GM21717 (cell line): ENCODE measurements at regions not wholly inside any gene's neighbourhood (a gene's known extent, or its start where the extent isn't known, plus 50 kb on each side); places are given as distances from the start of the nearest gene placed in this dataset.
"Not testable (repeated sequence)": the region's sequence is repeated elsewhere in the genome, so short reads cannot be mapped to it uniquely, and the experiment has no call there.

Experiments used
- ATAC-seq: cut with Tn5 transposase; IDR thresholded peaks from one replicate; pipeline ENCODE4 v1.9.1; 2021; ENCODE audit warnings: mild to moderate bottlenecking, moderate library complexity; ENCODE audit not compliant: unreplicated experiment

DNA sequence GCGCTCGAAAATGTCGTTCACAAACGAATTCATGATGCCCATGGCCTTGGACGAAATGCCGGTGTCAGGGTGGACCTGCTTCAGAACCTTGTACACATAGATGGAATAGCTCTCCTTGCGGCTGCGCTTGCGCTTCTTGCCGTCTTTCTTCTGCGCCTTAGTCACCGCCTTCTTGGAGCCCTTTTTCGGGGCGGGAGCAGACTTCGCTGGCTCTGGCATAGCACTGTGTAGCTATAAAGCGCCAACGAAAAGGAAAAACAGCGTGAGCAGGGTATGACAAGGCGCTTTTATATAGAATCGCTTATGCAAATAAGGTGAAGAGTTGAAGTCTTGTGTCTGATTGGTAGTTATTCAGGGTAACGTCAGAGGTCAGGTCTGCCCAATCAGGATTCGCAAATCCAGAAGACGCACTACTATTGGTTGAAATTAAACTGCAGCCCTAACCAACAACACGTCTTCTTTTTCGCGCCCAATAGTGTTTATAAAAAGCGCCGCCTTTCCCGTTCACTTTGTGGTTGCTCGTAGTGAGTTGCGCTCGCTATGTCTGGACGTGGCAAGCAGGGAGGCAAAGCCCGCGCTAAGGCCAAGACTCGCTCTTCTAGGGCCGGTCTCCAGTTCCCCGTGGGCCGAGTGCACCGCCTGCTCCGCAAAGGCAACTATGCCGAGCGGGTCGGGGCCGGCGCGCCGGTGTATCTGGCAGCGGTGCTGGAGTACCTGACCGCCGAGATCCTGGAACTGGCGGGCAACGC lies 114.8 kb upstream of the PRSS16 start:
- peak; percentile 67 for ATAC-seq

DNA sequence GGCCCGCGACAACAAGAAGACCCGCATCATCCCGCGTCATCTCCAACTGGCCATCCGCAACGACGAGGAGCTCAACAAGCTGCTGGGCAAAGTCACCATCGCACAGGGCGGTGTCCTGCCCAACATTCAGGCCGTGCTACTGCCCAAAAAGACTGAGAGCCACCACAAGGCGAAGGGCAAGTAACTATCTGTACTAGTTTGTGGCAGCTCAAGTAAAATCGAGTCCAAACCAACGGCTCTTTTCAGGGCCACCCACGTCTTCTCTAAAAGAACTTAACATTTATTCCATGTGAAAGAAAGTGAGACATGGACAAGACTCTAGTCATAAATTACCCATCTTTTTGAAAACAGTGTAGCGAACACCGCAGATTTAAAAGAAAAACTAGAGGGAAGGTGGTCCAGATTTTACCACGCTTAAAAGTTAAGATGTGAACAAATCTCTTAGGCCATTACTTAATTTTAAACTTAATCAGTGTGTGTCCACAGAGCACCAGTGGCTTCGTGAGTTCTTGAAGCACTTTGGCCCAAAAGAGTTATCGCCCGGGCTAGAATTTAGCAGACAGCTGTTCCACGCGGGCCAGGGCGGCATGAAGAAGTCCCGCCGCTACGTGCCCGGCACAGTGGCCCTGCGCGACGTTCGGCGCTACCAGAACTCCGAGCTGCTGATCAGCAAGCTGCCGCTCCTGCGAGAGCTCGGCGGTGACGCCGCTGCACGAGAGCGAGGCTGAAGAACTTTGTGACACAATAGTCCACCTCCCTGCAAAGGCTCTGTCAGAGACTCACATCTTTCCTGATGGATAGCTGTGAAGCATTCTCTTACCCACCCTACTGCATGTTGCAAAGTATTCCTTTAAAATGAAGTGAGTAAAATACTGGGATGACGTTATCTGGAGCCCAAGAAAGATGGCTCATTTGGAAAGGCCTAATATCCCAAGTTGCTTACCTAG lies 113.9 kb upstream of the PRSS16 start:
- peak; percentile 20 for ATAC-seq

DNA sequence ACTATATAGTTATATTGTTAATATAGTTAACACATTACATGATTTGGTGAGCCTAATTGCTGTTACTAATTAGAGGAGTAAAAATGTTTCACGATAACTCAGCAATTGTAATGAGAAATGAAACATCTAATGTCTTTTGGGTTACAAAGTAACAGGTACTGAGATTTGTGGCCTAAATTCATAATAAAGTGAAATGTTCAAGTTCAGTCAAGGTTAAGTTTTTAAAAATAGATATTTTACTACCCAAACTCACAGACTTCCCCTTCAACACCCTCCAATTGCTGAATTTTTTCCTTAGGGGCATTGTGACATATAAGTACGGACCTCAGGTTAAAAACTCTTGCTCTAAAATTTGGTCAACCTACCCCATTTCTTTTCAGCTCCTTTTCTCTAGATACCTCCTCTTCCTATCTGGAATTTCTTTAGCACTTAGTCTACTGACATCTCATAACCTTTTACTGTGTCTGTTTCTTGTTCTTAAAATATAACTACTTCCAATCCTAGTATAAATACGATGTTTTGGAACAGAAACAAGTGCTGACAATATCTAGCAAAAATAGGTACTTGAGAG lies 112.3 kb upstream of the PRSS16 start:
- no peak for ATAC-seq

DNA sequence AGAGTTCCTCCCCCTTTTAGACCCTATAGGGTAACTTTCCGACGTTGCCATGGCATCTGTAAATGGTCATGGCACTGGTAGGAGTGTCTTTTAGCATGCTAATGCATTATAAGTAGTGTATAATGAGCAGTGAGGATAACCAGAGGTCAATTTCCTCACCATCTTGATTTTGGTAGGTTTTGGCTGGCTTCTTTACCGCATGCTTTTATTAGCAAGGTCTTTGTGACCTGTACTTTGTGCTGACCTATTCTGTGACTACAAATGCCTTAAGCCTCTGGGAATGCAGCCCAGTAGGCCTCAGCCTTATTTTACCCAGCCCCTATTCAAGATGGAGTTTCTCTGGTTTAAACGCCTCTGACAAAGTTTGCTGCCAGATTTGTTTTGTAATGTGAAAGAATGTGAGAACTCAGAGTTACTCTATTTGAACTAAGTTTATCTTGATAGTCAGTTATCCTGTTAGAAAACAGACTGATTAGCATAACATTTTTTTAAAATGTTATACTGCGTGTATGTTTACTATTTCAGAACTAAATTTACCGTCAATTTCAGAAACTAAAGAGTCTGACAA lies 111.3 kb upstream of the PRSS16 start:
- ATAC-seq: no peak

DNA sequence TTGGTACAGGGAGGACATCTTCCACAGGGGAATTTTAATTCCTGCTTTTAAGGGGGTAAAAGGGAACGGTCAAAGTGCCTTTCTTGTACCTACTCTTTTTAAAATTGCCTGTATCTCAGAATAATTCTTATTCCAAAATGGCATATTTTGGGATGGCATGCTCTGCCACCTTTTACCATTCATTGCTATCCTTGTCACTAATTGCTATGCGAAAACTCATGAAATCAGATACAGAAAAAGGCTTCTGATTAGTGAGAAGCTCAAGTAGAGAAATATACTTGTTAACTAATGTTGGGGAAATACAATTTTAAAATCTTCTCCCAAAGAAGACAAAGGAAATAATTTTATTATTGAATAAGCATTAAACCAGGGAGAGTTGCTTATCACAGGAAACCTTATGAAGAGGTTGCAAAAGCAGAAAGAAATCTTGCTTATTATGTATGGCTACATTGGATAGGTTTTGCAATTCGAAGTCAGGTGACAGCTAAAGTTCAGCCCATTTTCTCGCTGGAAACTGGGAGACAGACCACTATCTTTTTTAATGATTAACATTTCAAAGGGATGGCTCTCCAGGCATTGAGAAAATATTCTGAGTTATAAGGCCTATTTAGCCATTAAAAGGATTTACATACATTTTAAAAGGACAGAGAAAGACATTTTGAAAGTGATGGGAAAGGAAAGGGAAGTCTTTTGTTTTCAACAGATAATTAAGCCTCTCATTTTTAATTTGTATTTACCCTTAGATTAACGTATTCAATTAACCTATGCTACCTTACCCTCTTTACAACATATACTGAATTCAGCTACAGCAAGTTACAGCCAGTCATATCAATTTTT lies 110.3 kb upstream of the PRSS16 start:
- no peak for ATAC-seq

DNA sequence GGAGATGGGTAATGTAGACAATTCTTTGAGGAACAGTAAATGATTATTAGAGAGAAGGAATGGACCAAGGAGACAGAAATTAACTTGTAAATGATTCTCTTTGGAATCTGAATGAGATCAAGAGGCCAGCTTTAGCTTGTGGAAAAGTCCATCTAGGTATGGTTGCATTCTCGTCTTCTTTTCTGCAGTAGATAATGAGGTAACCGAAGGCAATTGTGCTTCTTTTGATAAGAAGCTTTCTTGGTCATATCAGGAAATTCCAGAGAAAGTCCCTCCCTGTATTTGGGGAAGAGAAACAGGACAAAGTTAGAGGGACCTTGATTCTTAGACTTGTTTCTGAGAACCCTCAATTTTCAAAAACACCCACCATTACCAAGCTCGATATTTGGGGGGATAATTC lies 109.1 kb upstream of the PRSS16 start:
- no peak for ATAC-seq

DNA sequence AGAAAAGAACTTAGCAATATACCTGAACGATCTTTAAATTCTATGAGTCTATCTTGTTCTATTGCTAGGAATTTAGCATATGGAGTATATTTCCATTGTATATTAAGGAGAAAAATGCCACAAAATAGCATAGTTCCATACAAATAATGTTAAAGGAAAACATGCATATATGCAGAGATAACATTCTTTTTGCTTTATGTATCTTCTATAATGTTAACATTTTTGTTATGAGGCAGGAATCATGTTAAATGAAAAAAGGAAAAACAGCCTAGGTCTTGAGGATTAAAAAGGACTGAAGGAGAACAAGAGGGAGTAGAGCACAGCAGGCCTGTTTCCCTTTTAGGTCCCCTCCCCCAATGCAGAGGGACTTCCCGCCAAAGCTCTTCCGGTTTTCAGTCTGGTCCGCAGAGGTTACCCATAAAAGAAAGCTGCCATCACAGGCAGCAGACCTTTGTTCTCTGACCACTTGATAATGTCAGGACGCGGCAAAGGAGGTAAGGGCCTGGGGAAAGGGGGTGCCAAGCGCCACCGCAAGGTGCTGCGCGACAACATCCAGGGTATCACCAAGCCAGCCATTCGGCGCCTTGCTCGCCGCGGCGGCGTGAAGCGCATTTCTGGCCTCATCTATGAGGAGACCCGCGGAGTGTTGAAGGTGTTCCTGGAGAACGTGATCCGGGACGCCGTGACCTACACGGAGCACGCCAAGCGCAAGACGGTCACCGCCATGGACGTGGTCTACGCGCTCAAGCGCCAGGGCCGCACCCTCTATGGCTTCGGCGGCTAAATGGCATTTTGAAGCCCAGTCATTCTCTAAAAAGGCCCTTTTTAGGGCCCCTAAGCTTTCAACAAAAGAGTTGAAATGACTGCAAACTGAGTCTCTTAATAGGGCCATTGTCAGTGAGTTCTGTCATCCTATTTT lies 108.4 kb upstream of the PRSS16 start:
- peak; percentile 53 for ATAC-seq

DNA sequence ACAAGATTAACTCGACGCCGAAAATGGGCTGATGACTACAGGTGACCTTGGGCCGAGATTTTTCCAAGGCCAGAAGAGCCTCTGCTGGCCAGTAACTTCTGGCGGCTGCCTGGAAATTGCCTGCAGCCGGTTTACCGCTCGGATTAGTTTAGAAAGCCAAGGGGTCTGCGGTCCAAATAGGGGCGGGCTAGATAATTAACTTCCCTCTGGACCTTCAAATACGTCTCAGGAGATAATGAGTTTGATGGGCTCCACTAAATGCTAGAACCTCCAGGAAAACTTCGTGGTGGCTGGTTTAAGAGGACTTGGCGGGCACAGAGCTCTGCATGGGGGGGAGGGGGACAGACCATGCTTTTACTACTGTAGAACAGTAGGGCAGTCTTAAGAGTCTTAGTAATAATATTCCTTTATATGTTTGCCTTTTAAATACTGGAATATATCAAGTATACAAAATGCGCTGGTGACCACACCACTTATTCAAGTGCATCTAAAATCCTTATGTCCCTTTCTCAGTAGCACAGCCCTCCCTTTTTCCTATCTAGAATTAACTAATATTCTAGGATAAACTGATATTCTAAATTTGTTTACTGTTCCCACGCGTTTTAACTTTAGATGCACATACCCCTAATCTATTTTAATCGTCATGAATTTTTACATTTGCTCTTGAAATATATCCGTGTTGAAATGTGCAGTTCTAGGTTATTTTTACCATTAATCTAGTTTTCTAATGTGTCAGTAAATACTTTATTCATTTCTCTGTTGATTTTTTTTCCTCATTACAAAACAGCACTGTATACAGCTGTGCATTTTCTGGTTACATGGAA lies 107.5 kb upstream of the PRSS16 start:
- peak; percentile 21 for ATAC-seq

DNA sequence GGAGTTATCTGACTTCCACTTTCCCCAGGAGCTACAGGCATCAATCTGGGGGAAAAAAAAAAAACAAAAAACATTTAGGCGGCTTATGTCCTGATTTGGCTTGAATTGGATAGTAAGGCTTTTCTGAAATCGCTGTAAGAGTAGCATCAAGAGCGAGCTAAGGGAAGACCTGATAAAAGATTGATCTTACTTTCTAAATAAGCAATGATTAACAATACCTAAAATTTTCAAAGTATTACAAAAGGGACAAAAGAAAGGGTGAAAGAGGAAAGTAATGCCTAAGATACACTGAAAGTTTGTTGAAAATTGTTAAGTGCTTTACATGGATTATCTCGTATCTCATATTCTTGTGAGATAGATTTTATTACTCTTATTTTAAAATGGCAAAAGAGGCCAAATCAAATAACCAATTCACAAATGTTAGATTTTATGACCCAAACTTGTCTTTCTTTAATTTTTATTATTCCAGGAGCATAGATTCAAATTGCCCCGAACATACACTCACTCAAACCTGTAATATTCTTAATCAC lies 106.4 kb upstream of the PRSS16 start:
- ATAC-seq: no peak

DNA sequence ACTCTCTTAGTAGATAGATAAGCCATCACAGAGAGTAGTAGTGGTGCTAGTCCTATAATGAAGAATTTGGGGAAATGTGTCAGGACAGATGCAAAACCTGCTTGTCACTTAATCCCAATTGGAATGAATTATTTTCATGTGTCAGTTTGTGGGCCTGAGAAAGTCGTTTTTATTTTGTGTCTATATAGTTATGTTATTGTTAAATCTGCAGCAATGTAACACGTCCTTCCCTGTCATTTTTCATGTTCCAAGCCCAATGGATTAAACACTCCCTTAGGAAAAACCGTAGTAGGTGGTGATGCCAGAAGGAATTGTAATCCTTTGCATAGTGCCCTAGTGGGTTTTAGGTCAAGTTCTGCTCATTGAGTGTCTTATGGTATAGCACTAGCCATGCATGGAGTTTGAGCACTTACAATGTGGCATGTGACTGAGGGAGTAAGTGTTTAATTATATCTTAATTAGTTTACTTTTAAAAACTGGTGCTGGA lies 105.9 kb upstream of the PRSS16 start:
- no peak for ATAC-seq

DNA sequence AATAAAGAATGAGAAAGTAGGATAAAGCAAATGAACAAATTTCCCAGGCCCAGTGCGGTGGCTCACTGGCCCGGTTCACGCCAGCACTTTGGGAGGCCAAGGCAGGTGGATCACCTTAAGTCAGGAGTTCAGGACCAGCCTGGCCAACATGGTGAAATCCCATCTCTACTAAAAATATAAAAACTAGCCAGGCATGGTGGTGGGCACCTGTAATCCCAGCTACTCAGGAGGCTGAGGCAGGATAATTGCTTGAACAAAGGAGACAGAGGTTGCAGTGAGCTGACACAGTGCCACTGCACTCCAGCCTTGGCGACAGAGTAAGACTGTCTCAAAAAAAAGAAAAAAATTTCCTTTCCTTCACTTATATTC lies 104.5 kb upstream of the PRSS16 start:
- not testable (repeated sequence) for ATAC-seq

DNA sequence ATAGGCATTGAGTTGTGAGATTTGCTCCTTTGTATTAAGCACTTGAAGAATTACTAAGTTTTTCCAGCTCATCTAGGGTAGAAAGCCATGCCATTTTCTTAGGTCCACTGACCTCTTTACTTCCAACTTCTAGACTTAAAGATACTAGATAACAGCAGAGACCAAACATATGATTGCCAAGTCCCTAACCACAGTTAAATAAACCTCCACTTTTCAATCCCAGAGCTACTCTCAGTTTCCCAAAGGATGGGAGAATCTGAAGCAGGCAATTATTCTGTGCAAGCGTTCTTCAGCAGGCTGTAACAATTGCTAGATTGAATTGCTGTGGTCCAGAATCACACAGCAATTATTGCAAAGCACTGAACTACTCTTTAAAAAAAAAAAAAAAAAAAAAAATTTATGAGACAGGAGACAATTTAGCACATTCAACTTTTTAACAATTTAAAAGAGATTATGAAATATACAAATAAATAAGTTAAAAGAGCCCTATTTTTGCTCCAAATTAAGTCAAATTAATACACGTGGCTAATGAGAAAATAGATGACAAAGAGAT lies 104.0 kb upstream of the PRSS16 start:
- ATAC-seq: no peak

DNA sequence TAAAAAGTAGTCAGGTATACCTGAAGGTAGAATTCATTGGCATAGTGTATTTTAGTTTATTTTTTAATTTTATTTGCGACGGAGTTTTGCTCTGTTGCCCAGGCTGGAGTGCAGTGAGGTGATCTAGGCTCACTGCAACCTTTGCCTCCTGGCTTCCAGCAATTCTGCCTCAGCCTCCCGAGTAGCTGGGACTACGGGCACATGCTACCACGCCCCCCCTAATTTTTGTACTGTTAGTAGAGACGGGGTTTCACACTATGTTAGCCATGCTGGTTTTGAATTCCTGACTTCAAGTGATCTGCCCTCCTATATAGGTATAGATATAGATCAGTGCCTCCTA lies 102.8 kb upstream of the PRSS16 start:
- no peak for ATAC-seq

DNA sequence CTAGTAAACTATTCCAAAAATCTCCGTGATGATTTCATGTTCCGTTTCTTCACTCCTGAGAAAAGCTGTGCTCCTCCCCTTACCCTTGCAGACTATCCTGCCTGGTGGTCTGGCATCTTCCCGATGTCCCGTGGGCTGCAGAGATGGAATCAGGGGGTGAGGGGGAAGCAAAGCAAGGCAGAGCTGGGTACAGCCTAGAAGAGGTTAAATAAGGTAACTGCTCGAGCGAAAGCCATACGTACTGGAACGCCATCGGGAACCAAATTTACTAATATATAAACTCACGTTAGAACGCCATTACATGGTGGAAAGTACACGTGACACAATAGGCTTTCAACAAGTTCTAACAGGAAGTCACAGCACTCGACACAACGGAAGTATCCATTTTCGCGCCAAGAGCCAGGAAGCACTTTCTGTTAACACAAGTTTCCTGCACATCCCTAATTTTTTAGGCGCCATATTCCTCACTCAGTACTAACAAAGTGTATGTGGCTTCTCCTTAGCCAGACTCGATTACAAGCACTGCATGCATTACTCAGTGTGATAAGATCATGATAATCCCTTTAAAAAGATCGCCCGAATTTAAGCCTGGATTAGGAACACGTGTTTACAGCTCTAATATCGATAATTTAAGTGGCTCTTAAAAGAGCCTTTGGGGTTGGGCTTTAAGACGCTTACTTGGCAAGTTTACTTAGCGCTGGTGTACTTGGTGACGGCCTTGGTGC lies 101.6 kb upstream of the PRSS16 start:
- ATAC-seq: no peak

DNA sequence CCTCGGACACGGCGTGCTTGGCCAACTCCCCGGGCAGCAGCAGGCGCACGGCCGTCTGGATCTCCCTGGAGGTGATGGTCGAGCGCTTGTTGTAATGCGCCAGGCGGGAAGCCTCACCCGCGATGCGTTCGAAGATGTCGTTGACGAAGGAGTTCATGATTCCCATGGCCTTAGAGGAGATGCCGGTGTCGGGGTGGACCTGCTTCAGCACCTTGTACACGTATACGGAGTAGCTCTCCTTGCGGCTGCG lies 101.1 kb upstream of the PRSS16 start:
- not testable (repeated sequence) for ATAC-seq

DNA sequence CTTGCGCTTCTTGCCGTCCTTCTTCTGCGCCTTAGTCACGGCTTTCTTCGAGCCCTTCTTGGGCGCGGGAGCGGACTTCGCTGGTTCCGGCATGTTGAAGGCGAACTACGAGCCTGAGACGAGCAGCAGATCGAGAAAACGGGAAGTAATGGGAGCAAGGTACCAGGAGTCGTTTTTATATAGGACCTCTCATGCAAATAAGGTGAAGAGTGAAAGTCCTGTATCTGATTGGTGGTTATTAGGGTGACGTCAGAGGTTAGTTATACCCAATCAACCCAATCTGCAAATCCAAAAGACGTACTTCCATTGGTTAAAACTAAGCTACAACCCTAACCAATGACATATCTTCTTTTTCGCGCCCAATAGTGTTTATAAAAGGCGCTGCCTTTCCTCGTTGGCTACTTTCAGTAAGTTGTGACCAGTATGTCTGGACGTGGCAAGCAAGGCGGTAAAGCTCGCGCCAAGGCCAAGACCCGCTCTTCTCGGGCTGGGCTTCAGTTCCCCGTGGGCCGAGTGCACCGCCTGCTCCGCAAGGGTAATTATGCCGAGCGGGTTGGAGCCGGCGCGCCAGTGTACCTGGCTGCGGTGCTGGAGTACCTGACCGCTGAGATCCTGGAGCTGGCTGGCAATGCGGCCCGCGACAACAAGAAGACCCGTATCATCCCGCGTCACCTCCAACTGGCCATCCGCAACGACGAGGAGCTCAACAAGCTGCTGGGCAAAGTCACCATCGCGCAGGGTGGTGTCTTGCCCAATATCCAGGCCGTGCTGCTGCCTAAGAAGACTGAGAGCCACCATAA lies 100.6 kb upstream of the PRSS16 start:
- peak; percentile 68 for ATAC-seq

DNA sequence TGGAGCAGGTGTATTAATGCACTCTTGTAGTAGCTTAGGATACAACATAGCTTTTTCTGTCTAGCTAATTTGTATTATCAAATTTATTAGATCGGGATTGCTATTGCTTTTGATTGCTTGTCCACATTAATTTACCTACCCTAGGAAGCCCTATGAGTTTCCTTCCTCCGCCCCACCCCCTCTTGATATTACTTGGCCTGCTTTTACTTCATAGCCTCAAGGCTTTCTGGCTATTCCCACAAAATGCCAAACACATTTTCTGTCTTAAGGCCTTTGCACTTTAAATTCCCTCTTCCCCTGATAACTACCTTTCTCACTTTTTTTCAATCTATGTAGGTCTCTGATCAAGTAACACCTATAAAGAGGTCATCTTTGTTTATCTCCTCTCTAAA lies 99.1 kb upstream of the PRSS16 start:
- ATAC-seq: no peak
